ENCODE measurements at regions not wholly inside any gene's neighbourhood (a gene's known extent, or its start where the extent isn't known, plus 50 kb on each side); places are given as distances from the start of the nearest gene placed in this dataset.

DNA sequence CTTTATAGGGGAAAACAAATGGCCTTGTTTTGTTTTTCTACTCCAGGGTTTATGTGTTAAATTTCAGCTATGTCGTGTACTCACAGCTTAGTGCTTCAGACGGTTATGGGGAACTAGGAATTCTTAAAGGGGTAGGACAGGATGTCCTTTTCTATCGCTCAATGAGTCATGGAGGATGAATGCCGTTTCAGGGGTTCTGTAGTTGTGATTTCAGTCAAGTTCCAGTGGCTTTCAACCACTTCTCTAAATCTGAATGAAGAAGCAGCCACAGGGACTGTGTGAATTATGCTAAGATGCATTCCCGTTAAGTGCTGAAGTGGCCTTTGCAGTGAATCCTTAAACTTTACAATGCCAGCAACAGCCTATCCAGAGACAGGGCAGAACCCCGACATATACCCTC lies 1231.7 kb upstream of the ZEB2 start:
- Histone ChIP-seq H3K9me3 (ENCODE audit: control insufficient read depth in 1 of 2, insufficient read depth in 1 of 2, low read depth in 1 of 2, low read length in 2 of 2) (no peaks in the 10 kb centered on the region), H3K27ac (ENCODE audit: low read depth, low read length) (no peak overlapping the region), H3K27me3 (ENCODE audit: insufficient read depth, low read length) (no peaks in the 10 kb centered on the region), H3K4me2 (ENCODE audit: low read length) (no peak overlapping the region), H3K79me2 (ENCODE audit: insufficient read depth, low read length) (no peaks in the 10 kb centered on the region), H3K4me1 (ENCODE audit: control insufficient read depth in 1 of 2, insufficient read depth in 2 of 2, low read length in 2 of 2) (peaks cover 3 to 5% of the 10 kb centered on the region in 2 experiments; a peak in 3 of 4 replicates), H2AFZ (ENCODE audit: low read depth, low read length, poor library complexity, severe bottlenecking) (no peak overlapping the region), H3K4me3 (replicated peaks in 1 of 2; ENCODE audit: low read depth in 1 of 2, low read length in 2 of 2) (no peak overlapping the region), H3K9ac (ENCODE audit: low read length) (no peak overlapping the region), H4K20me1 (ENCODE audit: insufficient read depth) (no peaks in the 10 kb centered on the region), H3K9me2 (ENCODE audit: insufficient read depth) (no peaks in the 10 kb centered on the region), H3K36me3 (ENCODE audit: control insufficient read depth in 1 of 2, insufficient read depth in 2 of 2, low read length in 2 of 2) (no peaks in the 10 kb centered on the region)
- intact Hi-C loops (cut with micrococcal nuclease) = loop anchor here (2.0 to 5.0 kb wide), 2 partner anchors 1589 to 1909 kb away; no protein-coding TSS in a partner anchor
- ATAC-seq (no peak), DNase-seq (ENCODE audit: low read depth, low spot score) (no peak)
- BruUV-seq (replicated peaks) = no TSS peak
- ChIA-PET CTCF (no interaction called here), RAD21 (ENCODE audit: low non-redundant PET in 1 of 2, low total read pairs in 2 of 2, uncharacterized antibody in 2 of 2, unreplicated experiment in 2 of 2) (no interaction called here), POLR2A (no interaction called here)
- no peak for TF ChIP-seq YY1 (IDR thresholded peaks at IDR 0.05; ENCODE audit: extremely low read depth, insufficient replicate concordance, low read depth, low read length)
- no peak for TF ChIP-seq ELF1 (IDR thresholded peaks at IDR 0.05; ENCODE audit: borderline replicate concordance, low read depth)
- TF ChIP-seq SIN3A (IDR thresholded peaks at IDR 0.05; ENCODE audit: low read depth) = no peak
- TF ChIP-seq TCF7L2 (IDR thresholded peaks at IDR 0.05; ENCODE audit: borderline replicate concordance, extremely low read depth, insufficient read depth, insufficient read length) = no peak
- TF ChIP-seq CEBPB (IDR thresholded peaks at IDR 0.05; ENCODE audit: low read depth) = no peak
- TF ChIP-seq FOSL1 (IDR thresholded peaks at IDR 0.05; ENCODE audit: low read depth) = no peak
- no peak for TF ChIP-seq POLR2AphosphoS5 (IDR thresholded peaks at IDR 0.05; ENCODE audit: low read depth, low read length)
- TF ChIP-seq SRF (IDR thresholded peaks at IDR 0.05; ENCODE audit: low read depth) = no peak
- TF ChIP-seq EGR1 (IDR thresholded peaks at IDR 0.05; ENCODE audit: low read depth) = no peak
- no peak for TF ChIP-seq CBX3 (IDR thresholded peaks at IDR 0.05; ENCODE audit: low read depth)
- no peak for TF ChIP-seq EZH2 (IDR thresholded peaks at IDR 0.05)
- TF ChIP-seq, protein P1, sequence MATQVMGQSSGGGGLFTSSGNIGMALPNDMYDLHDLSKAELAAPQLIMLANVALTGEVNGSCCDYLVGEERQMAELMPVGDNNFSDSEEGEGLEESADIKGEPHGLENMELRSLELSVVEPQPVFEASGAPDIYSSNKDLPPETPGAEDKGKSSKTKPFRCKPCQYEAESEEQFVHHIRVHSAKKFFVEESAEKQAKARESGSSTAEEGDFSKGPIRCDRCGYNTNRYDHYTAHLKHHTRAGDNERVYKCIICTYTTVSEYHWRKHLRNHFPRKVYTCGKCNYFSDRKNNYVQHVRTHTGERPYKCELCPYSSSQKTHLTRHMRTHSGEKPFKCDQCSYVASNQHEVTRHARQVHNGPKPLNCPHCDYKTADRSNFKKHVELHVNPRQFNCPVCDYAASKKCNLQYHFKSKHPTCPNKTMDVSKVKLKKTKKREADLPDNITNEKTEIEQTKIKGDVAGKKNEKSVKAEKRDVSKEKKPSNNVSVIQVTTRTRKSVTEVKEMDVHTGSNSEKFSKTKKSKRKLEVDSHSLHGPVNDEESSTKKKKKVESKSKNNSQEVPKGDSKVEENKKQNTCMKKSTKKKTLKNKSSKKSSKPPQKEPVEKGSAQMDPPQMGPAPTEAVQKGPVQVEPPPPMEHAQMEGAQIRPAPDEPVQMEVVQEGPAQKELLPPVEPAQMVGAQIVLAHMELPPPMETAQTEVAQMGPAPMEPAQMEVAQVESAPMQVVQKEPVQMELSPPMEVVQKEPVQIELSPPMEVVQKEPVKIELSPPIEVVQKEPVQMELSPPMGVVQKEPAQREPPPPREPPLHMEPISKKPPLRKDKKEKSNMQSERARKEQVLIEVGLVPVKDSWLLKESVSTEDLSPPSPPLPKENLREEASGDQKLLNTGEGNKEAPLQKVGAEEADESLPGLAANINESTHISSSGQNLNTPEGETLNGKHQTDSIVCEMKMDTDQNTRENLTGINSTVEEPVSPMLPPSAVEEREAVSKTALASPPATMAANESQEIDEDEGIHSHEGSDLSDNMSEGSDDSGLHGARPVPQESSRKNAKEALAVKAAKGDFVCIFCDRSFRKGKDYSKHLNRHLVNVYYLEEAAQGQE (IDR thresholded peaks at IDR 0.05; ENCODE audit: low read depth) = no peak
